Keratinocyte (primary cell): ENCODE measurements at regions not wholly inside any gene's neighbourhood (a gene's known extent, or its start where the extent isn't known, plus 50 kb on each side); places are given as distances from the start of the nearest gene placed in this dataset.

Experiments used
- DNase-seq: peaks from one replicate; pipeline ENCODE4 v3.0.0-alpha.2; 2011; ENCODE audit warnings: low read depth, missing footprints, low spot score
- FAIRE-seq: peaks from 2 replicates; lab custom pipeline; 2011; peaks lifted over from hg19 to GRCh38; lab: Jason Lieb, UNC
- H2AFZ ChIP-seq: 2 replicates; pipeline ENCODE4 v1.6.0; 2012; ENCODE audit warnings: low read length, control low read depth, inconsistent platforms; ENCODE audit not compliant: control insufficient read depth
- H3K27ac ChIP-seq: 2 replicates; pipeline ENCODE4 v1.5.1; 2011; ENCODE audit warnings: low read length; ENCODE audit not compliant: control insufficient read depth, insufficient read depth
- H3K27me3 ChIP-seq: 3 replicates; pipeline ENCODE4 v1.6.0; 2011; ENCODE audit warnings: low read length; ENCODE audit not compliant: control insufficient read depth, insufficient read depth; ENCODE audit errors: extremely low read depth
- H3K36me3 ChIP-seq, 2 experiments: 2 replicates in 1 of 2; 3 replicates in 1 of 2; pipeline ENCODE4 v1.5.1; 2011; ENCODE audit warnings: low read length in 2 of 2, mild to moderate bottlenecking in 1 of 2; ENCODE audit not compliant: control insufficient read depth in 2 of 2, insufficient read depth in 2 of 2; ENCODE audit errors: extremely low read depth in 1 of 2
- H3K4me1 ChIP-seq: 3 replicates; pipeline ENCODE4 v1.5.1; 2011; ENCODE audit warnings: low read length; ENCODE audit not compliant: control insufficient read depth, insufficient read depth; ENCODE audit errors: extremely low read depth
- H3K4me2 ChIP-seq: 3 replicates; pipeline ENCODE4 v1.6.0; 2011; ENCODE audit warnings: low read depth, low read length; ENCODE audit not compliant: control insufficient read depth, insufficient read depth; ENCODE audit errors: extremely low read depth
- H3K4me3 ChIP-seq, 3 experiments: fragments of 200-600 bp in 1 of 3; sonication (generic) in 1 of 3; 2 replicates in 2 of 3; 3 replicates in 1 of 3; pipeline ENCODE4 v1.5.1; 2011 to 2016; ENCODE audit warnings: low read length in 3 of 3, mild to moderate bottlenecking in 3 of 3, control low read depth in 2 of 3, inconsistent platforms in 1 of 3, low read depth in 1 of 3, mixed read lengths in 1 of 3, mixed run types in 1 of 3, moderate library complexity in 1 of 3; ENCODE audit not compliant: control insufficient read depth in 2 of 3, insufficient read depth in 2 of 3; ENCODE audit errors: extremely low read depth in 1 of 3
- H3K79me2 ChIP-seq: 2 replicates; pipeline ENCODE4 v1.6.0; 2012; ENCODE audit warnings: low read length; ENCODE audit not compliant: control insufficient read depth, insufficient read depth
- H3K9ac ChIP-seq: 3 replicates; pipeline ENCODE4 v1.6.0; 2011; ENCODE audit warnings: low read length; ENCODE audit not compliant: control insufficient read depth, insufficient read depth; ENCODE audit errors: extremely low read depth
- H3K9me1 ChIP-seq: 3 replicates; pipeline ENCODE4 v1.6.0; 2011; ENCODE audit warnings: low read length; ENCODE audit not compliant: control insufficient read depth, insufficient read depth; ENCODE audit errors: extremely low read depth
- H3K9me3 ChIP-seq: 2 replicates; pipeline ENCODE4 v1.5.1; 2012; ENCODE audit warnings: low read depth, low read length; ENCODE audit not compliant: control insufficient read depth
- H4K20me1 ChIP-seq: 3 replicates; pipeline ENCODE4 v1.6.0; 2011; ENCODE audit warnings: low read length; ENCODE audit not compliant: control insufficient read depth, insufficient read depth; ENCODE audit errors: extremely low read depth
- EZH2 ChIP-seq: IDR thresholded peaks from one replicate; pipeline ENCODE4 v1.6.1; 2012; ENCODE audit warnings: inconsistent platforms, mild to moderate bottlenecking, low read length, moderate library complexity
- dilution Hi-C: fragments of 300-500 bp; cut with MboI; formaldehyde crosslinking; loops from one replicate; pipeline ENCODE4 v1.7.0; 2020; ENCODE audit warnings: low sequenced_read_pairs; ENCODE audit not compliant: extremely low pct_ligation_motif_present
- TF ChIP-seq, protein P1 (sequence below), 3 experiments: IDR thresholded peaks in 1 of 3; conservative IDR thresholded peaks in 1 of 3; optimal IDR thresholded peaks in 1 of 3; 2 replicates in 2 of 3; 3 replicates in 1 of 3; pipeline versions ENCODE3 to v1.5.1; 2011; ENCODE audit warnings: low read length in 3 of 3, mild to moderate bottlenecking in 3 of 3, moderate library complexity in 2 of 3, control low read depth in 1 of 3, inconsistent platforms in 1 of 3; ENCODE audit not compliant: insufficient read depth in 2 of 3; ENCODE audit errors: extremely low read depth in 1 of 3

DNA sequence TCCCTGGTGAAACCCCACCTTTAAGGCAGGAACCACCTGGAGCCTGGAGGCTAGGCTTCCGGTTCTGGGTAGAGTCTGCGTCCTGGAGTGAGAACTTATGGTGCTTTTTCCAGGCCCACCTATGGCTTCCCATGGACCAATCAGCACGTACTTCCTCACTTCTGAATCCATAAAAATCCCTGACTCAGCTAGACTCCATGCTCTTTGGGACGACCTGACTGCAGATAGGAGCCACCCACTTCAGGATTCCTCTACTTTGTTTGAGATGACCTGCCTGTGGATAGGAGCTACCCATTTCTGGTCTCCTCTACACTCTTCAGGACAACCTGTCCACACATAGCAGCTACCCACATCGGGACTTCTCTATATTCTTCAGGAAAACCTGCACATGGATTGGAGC lies 168.8 kb upstream of the IRX2 start:
- dilution Hi-C loops: no loop called here
- H3K27ac ChIP-seq: no peak overlapping the region
- H3K4me2 ChIP-seq: no peak overlapping the region
- DNase-seq (no peak), FAIRE-seq (no peak)
- no peak overlapping the region for H3K4me3 ChIP-seq
- no peaks in the 10 kb centered on the region for H3K4me1 ChIP-seq
- H2AFZ ChIP-seq: no peak overlapping the region
- H3K79me2 ChIP-seq: no peaks in the 10 kb centered on the region
- H3K36me3 ChIP-seq: no peaks in the 10 kb centered on the region
- no peaks in the 10 kb centered on the region for H3K27me3 ChIP-seq
- no peaks in the 10 kb centered on the region for H4K20me1 ChIP-seq
- TF ChIP-seq, protein P1, sequence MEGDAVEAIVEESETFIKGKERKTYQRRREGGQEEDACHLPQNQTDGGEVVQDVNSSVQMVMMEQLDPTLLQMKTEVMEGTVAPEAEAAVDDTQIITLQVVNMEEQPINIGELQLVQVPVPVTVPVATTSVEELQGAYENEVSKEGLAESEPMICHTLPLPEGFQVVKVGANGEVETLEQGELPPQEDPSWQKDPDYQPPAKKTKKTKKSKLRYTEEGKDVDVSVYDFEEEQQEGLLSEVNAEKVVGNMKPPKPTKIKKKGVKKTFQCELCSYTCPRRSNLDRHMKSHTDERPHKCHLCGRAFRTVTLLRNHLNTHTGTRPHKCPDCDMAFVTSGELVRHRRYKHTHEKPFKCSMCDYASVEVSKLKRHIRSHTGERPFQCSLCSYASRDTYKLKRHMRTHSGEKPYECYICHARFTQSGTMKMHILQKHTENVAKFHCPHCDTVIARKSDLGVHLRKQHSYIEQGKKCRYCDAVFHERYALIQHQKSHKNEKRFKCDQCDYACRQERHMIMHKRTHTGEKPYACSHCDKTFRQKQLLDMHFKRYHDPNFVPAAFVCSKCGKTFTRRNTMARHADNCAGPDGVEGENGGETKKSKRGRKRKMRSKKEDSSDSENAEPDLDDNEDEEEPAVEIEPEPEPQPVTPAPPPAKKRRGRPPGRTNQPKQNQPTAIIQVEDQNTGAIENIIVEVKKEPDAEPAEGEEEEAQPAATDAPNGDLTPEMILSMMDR (optimal IDR thresholded peaks at IDR 0.05 in 1 of 3, IDR thresholded peaks at IDR 0.05 in 1 of 3, conservative IDR thresholded peaks at IDR 0.05 in 1 of 3; ENCODE audit: extremely low read depth in 1 of 3, insufficient read depth in 2 of 3, low read length in 3 of 3): no peak
- no peak for TF ChIP-seq EZH2
- peaks cover 8% of the 10 kb centered on the region for H3K9me3 ChIP-seq
- no peaks in the 10 kb centered on the region for H3K9me1 ChIP-seq
- H3K9ac ChIP-seq: no peak overlapping the region

DNA sequence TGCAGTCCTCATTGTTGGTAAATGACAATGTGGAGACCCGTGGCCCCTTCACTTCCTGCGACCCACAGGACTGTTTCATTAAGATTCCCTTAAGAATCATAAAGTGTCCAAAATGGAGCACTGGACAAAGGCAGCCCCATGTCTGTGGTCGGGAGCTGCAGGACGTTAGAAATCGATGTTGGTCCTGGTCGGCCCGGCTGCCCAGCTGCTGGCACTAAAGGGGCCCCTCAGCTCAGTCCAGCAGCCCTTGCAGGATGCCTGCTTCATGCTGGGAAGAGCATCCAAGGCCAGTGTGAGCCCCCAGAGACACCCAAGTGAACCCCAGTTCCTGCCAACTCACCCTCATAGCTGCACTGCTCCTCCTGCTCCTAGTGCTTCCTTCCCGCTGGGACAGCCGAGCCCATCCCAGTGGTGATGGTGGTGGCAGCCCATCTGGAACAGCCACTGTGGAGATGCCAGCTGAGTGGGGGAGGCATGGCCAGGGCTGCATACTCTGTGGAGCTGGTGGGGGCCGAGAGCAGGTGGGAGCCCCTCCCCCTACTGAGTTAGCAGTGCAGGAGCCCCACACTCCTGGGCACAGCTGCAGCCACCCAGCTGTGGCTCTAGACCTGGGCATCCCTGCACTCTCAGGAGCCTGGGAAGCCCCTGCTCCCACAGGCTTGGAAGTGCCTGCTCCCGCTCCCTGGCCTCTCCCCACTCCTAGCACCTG lies 168.0 kb upstream of the IRX2 start:
- no peak overlapping the region for H2AFZ ChIP-seq
- H3K9me3 ChIP-seq: peaks cover 8% of the 10 kb centered on the region
- H3K4me3 ChIP-seq: no peak overlapping the region
- FAIRE-seq (no peak), DNase-seq (no peak)
- no peak for TF ChIP-seq EZH2
- TF ChIP-seq, protein P1 (optimal IDR thresholded peaks at IDR 0.05 in 1 of 3, IDR thresholded peaks at IDR 0.05 in 1 of 3, conservative IDR thresholded peaks at IDR 0.05 in 1 of 3; ENCODE audit: extremely low read depth in 1 of 3, insufficient read depth in 2 of 3, low read length in 3 of 3): no peak
- H4K20me1 ChIP-seq: no peaks in the 10 kb centered on the region
- dilution Hi-C loops: no loop called here
- no peak overlapping the region for H3K9ac ChIP-seq
- H3K79me2 ChIP-seq: no peaks in the 10 kb centered on the region
- no peaks in the 10 kb centered on the region for H3K36me3 ChIP-seq
- H3K4me1 ChIP-seq: no peaks in the 10 kb centered on the region
- H3K27me3 ChIP-seq: no peaks in the 10 kb centered on the region
- no peak overlapping the region for H3K27ac ChIP-seq
- no peak overlapping the region for H3K4me2 ChIP-seq
- H3K9me1 ChIP-seq: no peaks in the 10 kb centered on the region
